Dedifferentiated amniotic fluid mesenchymal stem cell (primary cell): ENCODE measurements at regions not wholly inside any gene's neighbourhood (a gene's known extent, or its start where the extent isn't known, plus 50 kb on each side); places are given as distances from the start of the nearest gene placed in this dataset.

Source experiments
- DNase-seq: peaks from one replicate; pipeline ENCODE4 v3.0.0-alpha.2; 2016; ENCODE audit errors: extremely low spot score

- peak; percentile 39 for DNase-seq
Measured at GRCh38 chr2:46850742-46851141, 64.9 kb downstream of the MCFD2 start.

- DNase-seq, result no peak
Measured at GRCh38 chr2:46849721-46850556, 65.7 kb downstream of the MCFD2 start.

GRCh38 chr2:46849046-46849715, 66.4 kb downstream of the MCFD2 start:
- no peak for DNase-seq

- DNase-seq, result no peak
Measured at GRCh38 chr2:46848447-46848846, 67.2 kb downstream of the MCFD2 start.

- DNase-seq, result peak; percentile 73
Measured at GRCh38 chr2:46847726-46848412, 67.7 kb downstream of the MCFD2 start.

GRCh38 chr2:46847185-46847710, 68.4 kb downstream of the MCFD2 start:
- DNase-seq, result peak; percentile 87

GRCh38 chr2:46846536-46846935, 69.1 kb downstream of the MCFD2 start:
- DNase-seq, result no peak

GRCh38 chr2:46845542-46846486, 69.8 kb downstream of the MCFD2 start:
- no peak for DNase-seq

- no peak for DNase-seq
Measured at GRCh38 chr2:46844443-46844842, 71.2 kb downstream of the MCFD2 start.

GRCh38 chr2:46844034-46844433, 71.6 kb downstream of the MCFD2 start:
- no peak for DNase-seq

GRCh38 chr2:46843316-46843715, 72.3 kb downstream of the MCFD2 start:
- DNase-seq, result no peak

GRCh38 chr2:46842876-46843275, 72.7 kb downstream of the MCFD2 start:
- no peak for DNase-seq

- no peak for DNase-seq
Measured at GRCh38 chr2:46841621-46842020, 74.0 kb downstream of the MCFD2 start.

- DNase-seq, result no peak
Measured at GRCh38 chr2:46839045-46839444, 76.6 kb downstream of the MCFD2 start.

- DNase-seq, result no peak
Measured at GRCh38 chr2:46837704-46838103, 77.9 kb downstream of the MCFD2 start.

GRCh38 chr2:46837112-46837454, 78.5 kb downstream of the MCFD2 start:
- no peak for DNase-seq

- DNase-seq, result no peak
Measured at GRCh38 chr2:46836295-46837111, 79.1 kb downstream of the MCFD2 start.

- DNase-seq, result no peak
Measured at GRCh38 chr2:46835520-46835919, 80.1 kb downstream of the MCFD2 start.

GRCh38 chr2:46832543-46832942, 83.1 kb downstream of the MCFD2 start:
- DNase-seq, result no peak

- no peak for DNase-seq
Measured at GRCh38 chr2:46831869-46832265, 83.7 kb downstream of the MCFD2 start.
